K562 (cell line): ENCODE measurements at regions not wholly inside any gene's neighbourhood (a gene's known extent, or its start where the extent isn't known, plus 50 kb on each side); places are given as distances from the start of the nearest gene placed in this dataset.
A peak's percentile ranks its signal among the peaks of the same experiment; 100 is the strongest.

ENCODE experiments used
- ATAC-seq: fragments of 200-7000 bp; cut with Tn5 transposase; 3 replicates; pipeline ENCODE4 v1.9.1; 2020; ENCODE audit warnings: moderate library complexity
- BruUV-seq: library from RNA; stranded (reverse); fragments of 400-500 nt; replicated peaks from 2 replicates; lab custom pipeline; 2021; lab: Mats Ljungman, UMichigan
- CTCF ChIA-PET: fragments of 300-600 bp; formaldehyde crosslinking; extraction: SDS; loops from one replicate; lab custom pipeline; 2021; ENCODE audit warnings: low intra/inter-chr PET ratio; lab: Yijun Ruan, JAX
- POLR2A ChIA-PET: fragments of 300-600, 350-650 bp; sonication (Branson Sonifier 250); formaldehyde crosslinking; extraction: SDS; loops from one replicate; lab custom pipeline; 2021; ENCODE audit warnings: antibody characterized with exemption, inconsistent platforms; lab: Yijun Ruan, JAX
- DNase-seq, 4 experiments: peaks; one replicate each; pipeline versions ENCODE4 v3.0.0 to v3.0.0-alpha.2; 2011 to 2018; ENCODE audit warnings: low spot score in 3 of 4, mixed read lengths in 3 of 4; ENCODE audit errors: extremely low read depth in 1 of 4
- FAIRE-seq: peaks from 2 replicates; lab custom pipeline; 2011; peaks lifted over from hg19 to GRCh38; lab: Jason Lieb, UNC
- H2AFZ ChIP-seq: 2 replicates; pipeline ENCODE4 v1.6.0; 2011; ENCODE audit warnings: low read depth, low read length, control low read depth, inconsistent platforms
- H3K27ac ChIP-seq: fragments of 200-600 bp; 3 replicates; pipeline ENCODE4 v1.8.0; 2011; ENCODE audit warnings: low read depth, mild to moderate bottlenecking, control low read depth, inconsistent platforms, low read length, moderate library complexity, mixed read lengths; ENCODE audit errors: extremely low read depth
- H3K27me3 ChIP-seq, 2 experiments: fragments of 300-600 bp in 1 of 2; 2 replicates in 1 of 2; 3 replicates in 1 of 2; pipeline versions ENCODE4 v1.6.0 to v1.8.0; 2011; ENCODE audit warnings: inconsistent platforms in 2 of 2, low read length in 2 of 2, mild to moderate bottlenecking in 1 of 2, mixed read lengths in 1 of 2, moderate library complexity in 1 of 2; ENCODE audit not compliant: control insufficient read depth in 2 of 2, insufficient read depth in 2 of 2
- H3K36me3 ChIP-seq: fragments of 300-600 bp; 3 replicates; pipeline ENCODE4 v1.8.0; 2011; ENCODE audit warnings: mild to moderate bottlenecking, low read length, inconsistent platforms; ENCODE audit not compliant: control insufficient read depth, insufficient read depth
- H3K4me1 ChIP-seq, 2 experiments: fragments of 200-600 bp in 1 of 2; replicated peaks in 1 of 2; 2 replicates in 1 of 2; 3 replicates in 1 of 2; pipeline versions ENCODE4 v1.5.1 to v1.8.0; 2011; ENCODE audit warnings: inconsistent platforms in 2 of 2, low read length in 2 of 2, mild to moderate bottlenecking in 1 of 2, mixed read lengths in 1 of 2, moderate library complexity in 1 of 2; ENCODE audit not compliant: control insufficient read depth in 2 of 2, insufficient read depth in 2 of 2
- H3K4me2 ChIP-seq: 2 replicates; pipeline ENCODE4 v1.6.1; 2011; ENCODE audit warnings: low read length, control low read depth, inconsistent platforms, mixed read lengths; ENCODE audit not compliant: insufficient read depth
- H3K4me3 ChIP-seq: fragments of 200-600 bp; sonication (generic), shearing (Covaris generic); 2 replicates; pipeline ENCODE4 v1.5.1; 2016; ENCODE audit warnings: control low read depth, inconsistent platforms
- H3K79me2 ChIP-seq: fragments of 200-600 bp; 3 replicates; pipeline ENCODE4 v1.8.0; 2011; ENCODE audit warnings: low read length, inconsistent platforms; ENCODE audit not compliant: control insufficient read depth, insufficient read depth
- H3K9ac ChIP-seq, 2 experiments: 2 replicates each; pipeline versions ENCODE4 v1.6.0 to v1.6.1; 2011; ENCODE audit warnings: low read depth in 2 of 2, low read length in 2 of 2, control low read depth in 1 of 2, inconsistent platforms in 1 of 2, mild to moderate bottlenecking in 1 of 2, mixed read lengths in 1 of 2; ENCODE audit not compliant: insufficient read depth in 1 of 2
- H3K9me1 ChIP-seq: one replicate; pipeline ENCODE4 v1.6.0; 2011; ENCODE audit warnings: inconsistent platforms, mild to moderate bottlenecking, low read length, moderate library complexity; ENCODE audit not compliant: control insufficient read depth, insufficient read depth
- H3K9me3 ChIP-seq: replicated peaks from 2 replicates; pipeline ENCODE4 v1.5.1; 2011; ENCODE audit warnings: low read depth, low read length, inconsistent platforms; ENCODE audit not compliant: control insufficient read depth, insufficient read depth
- H4K20me1 ChIP-seq: replicated peaks from 2 replicates; pipeline ENCODE4 v1.6.1; 2011; ENCODE audit warnings: low read length, inconsistent platforms, mixed read lengths; ENCODE audit not compliant: control insufficient read depth, insufficient read depth
- ATF6 ChIP-seq: sonication (generic); formaldehyde crosslinking; IDR thresholded peaks from 2 replicates; pipeline ENCODE4 v1.4.0; 2020; ENCODE audit warnings: mild to moderate bottlenecking, missing genetic modification reagents
- C11orf30 ChIP-seq: fragments of 450-650 bp; IDR thresholded peaks from 2 replicates; pipeline ENCODE4 v1.6.1; 2016; ENCODE audit warnings: low read depth, mild to moderate bottlenecking
- CTCF ChIP-seq, 3 experiments: IDR thresholded peaks in 2 of 3; conservative IDR thresholded peaks in 1 of 3; 2 replicates each; pipeline ENCODE4 v1.5.1; 2011 to 2012; ENCODE audit warnings: low read length in 3 of 3, mild to moderate bottlenecking in 3 of 3, control low read depth in 2 of 3, improper control_type of control experiment in 1 of 3, inconsistent platforms in 1 of 3, low read depth in 1 of 3, mixed read lengths in 1 of 3, moderate library complexity in 1 of 3; ENCODE audit not compliant: insufficient read depth in 2 of 3
- E2F3 ChIP-seq: fragments of 250-450 bp; sonication (Bioruptor Pico); IDR thresholded peaks from 2 replicates; pipeline ENCODE4 v1.4.0; 2020; ENCODE audit warnings: mild to moderate bottlenecking
- ELF2 ChIP-seq: fragments of 250-450 bp; sonication (Bioruptor Pico); IDR thresholded peaks from 2 replicates; pipeline ENCODE4 v1.5.0; 2021; ENCODE audit warnings: mild to moderate bottlenecking
- ELF4 ChIP-seq: fragments of 450-650 bp; formaldehyde crosslinking; IDR thresholded peaks from 2 replicates; pipeline ENCODE4 v1.4.0; 2022; ENCODE audit warnings: missing genetic modification characterization
- KDM2B ChIP-seq: fragments of 250-450 bp; sonication (Bioruptor Pico); IDR thresholded peaks from 2 replicates; pipeline ENCODE4 v1.8.0; 2021; ENCODE audit warnings: mild to moderate bottlenecking, moderate library complexity
- MAFF ChIP-seq: IDR thresholded peaks from 2 replicates; pipeline ENCODE4 v1.6.1; 2012; ENCODE audit warnings: low read length, improper control_type of control experiment
- MAFG ChIP-seq: fragments of 450-650 bp; conservative IDR thresholded peaks from 2 replicates; pipeline ENCODE4 v1.6.1; 2016; ENCODE audit warnings: missing genetic modification characterization, missing compliant biosample characterization
- MAFK ChIP-seq: IDR thresholded peaks from 2 replicates; pipeline ENCODE4 v1.6.1; 2011; ENCODE audit warnings: low read length, improper control_type of control experiment
- NCOA6 ChIP-seq: fragments of 450-650 bp; IDR thresholded peaks from 2 replicates; pipeline ENCODE4 v1.6.1; 2017; ENCODE audit warnings: mild to moderate bottlenecking
- NFYB ChIP-seq: IDR thresholded peaks from 2 replicates; pipeline ENCODE4 v1.6.1; 2011; ENCODE audit warnings: mild to moderate bottlenecking, moderate library complexity; ENCODE audit not compliant: insufficient read length; ENCODE audit errors: extremely low read depth
- PCBP1 ChIP-seq: fragments of 200-400 bp; formaldehyde crosslinking; IDR thresholded peaks from 2 replicates; pipeline ENCODE4 v1.6.1; 2018; ENCODE audit warnings: mild to moderate bottlenecking, low read depth, low read length; ENCODE audit not compliant: poor library complexity, severe bottlenecking
- PTTG1 ChIP-seq: fragments of 450-650 bp; IDR thresholded peaks from 2 replicates; pipeline ENCODE4 v1.6.1; 2016; ENCODE audit warnings: low read depth, mild to moderate bottlenecking, missing genetic modification characterization, missing compliant biosample characterization
- RFX1 ChIP-seq: fragments of 450-650 bp; IDR thresholded peaks from 2 replicates; pipeline ENCODE4 v1.6.1; 2016; ENCODE audit warnings: mild to moderate bottlenecking, moderate library complexity
- THRAP3 ChIP-seq: fragments of 450-650 bp; IDR thresholded peaks from 2 replicates; pipeline ENCODE4 v1.6.1; 2016; ENCODE audit warnings: mild to moderate bottlenecking, inconsistent platforms, borderline replicate concordance
- U2AF2 ChIP-seq: fragments of 200-400 bp; formaldehyde crosslinking; optimal IDR thresholded peaks from 2 replicates; pipeline ENCODE3; 2017; ENCODE audit warnings: low read depth, mild to moderate bottlenecking, low read length
- ZNF316 ChIP-seq: fragments of 450-650 bp; IDR thresholded peaks from 2 replicates; pipeline ENCODE4 v1.6.1; 2016
- WGBS: fragments of 100-300 bp; shearing (Covaris generic); methylation state at CpG from one replicate; pipeline ENCODE4 v1.1.6; 2016; ENCODE audit warnings: low coverage, mixed read lengths; ENCODE audit not compliant: insufficient coverage; ENCODE audit errors: missing lambda C conversion rate; 5-methylcytosine and 5-hydroxymethylcytosine counted together
- in situ Hi-C: fragments of 300-500 bp; cut with MboI; formaldehyde crosslinking; loops from 4 replicates; pipeline ENCODE4 v1.15.0; 2018; ENCODE audit warnings: inconsistent platforms, mixed read lengths
- intact Hi-C: fragments of 100-400 bp; cut with micrococcal nuclease; formaldehyde crosslinking; loops from 2 replicates; pipeline ENCODE4 v1.14.2; 2022
- TF ChIP-seq, protein P1 (sequence below): sonication (generic); formaldehyde crosslinking; IDR thresholded peaks from 2 replicates; pipeline ENCODE4 v1.8.1; 2023; ENCODE audit warnings: mild to moderate bottlenecking, missing genetic modification reagents

DNA sequence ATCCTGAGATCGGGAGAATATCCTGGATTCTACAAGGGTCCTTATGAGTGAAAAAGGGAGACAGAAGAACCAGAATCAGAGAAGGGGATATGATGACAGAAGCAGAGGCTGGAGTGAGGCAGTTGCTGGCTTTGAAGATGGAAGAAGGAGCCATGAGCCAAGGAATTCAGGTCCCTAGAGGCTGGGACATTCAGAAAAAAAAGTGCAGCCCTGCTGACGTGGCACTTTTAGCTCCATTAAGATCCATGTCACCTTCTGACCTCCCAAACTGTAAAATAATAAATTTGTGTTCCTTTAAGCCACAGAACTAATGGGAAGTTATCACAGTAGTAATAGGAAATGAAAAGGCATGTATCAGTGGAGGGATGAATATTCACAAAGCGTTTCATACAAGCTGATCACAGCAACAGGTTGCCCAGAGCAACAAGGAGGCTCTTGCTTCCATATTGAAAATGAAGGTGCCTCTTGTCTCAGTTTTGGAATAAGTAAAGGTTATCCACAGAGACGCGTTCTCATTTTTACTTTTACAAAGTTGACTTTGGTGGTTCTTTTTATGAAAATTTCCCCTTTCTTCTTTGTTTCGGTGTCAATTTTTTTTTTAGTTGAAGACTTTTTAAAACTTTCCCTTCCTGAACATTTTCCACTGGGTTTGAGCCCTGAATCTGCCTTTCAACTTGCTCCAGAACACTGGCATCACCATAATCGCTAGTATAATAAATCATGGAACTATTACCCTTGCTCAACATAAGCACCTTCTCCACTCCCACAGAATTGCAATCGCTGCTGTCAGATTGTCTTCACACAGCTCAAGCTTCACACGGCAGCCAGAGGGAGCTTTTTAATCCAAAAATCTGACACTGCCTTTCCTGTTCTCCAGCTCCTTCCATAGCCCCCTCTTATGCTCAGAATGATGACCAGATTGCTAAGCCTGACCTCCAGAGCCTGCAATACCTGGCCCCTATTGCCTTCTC is 127.6 kb upstream of the RBPJ start:
- ChIA-PET POLR2A (interaction anchor here (0.6 kb wide), 1 partner anchor 9 kb away, joined by 4 read pairs; no protein-coding TSS in a partner anchor), CTCF (no interaction called here)
- Histone ChIP-seq H3K27me3 (peaks cover 0 to 9% of the 10 kb centered on the region in 2 experiments; a peak in 1 of 5 replicates), H3K4me2 (no peak overlapping the region), H3K79me2 (no peaks in the 10 kb centered on the region), H2AFZ (no peak overlapping the region), H3K36me3 (no peaks in the 10 kb centered on the region), H3K27ac (no peak overlapping the region), H3K9me1 (no peaks in the 10 kb centered on the region), H4K20me1 (no peaks in the 10 kb centered on the region), H3K4me1 (no peaks in the 10 kb centered on the region), H3K9ac (no peak overlapping the region), H3K9me3 (no peaks in the 10 kb centered on the region), H3K4me3 (no peak overlapping the region)
- WGBS, result under 1% methylated on average over 9 of the region's 9 CpGs
- ATAC-seq (no peak), FAIRE-seq (no peak), DNase-seq (no peak)
- BruUV-seq, result no TSS peak
- intact Hi-C loops, result no loop called here
- in situ Hi-C loops, result no loop called here
- TF ChIP-seq C11orf30, result peak; percentile 82
- TF ChIP-seq ELF2, result no peak
- TF ChIP-seq NCOA6, result no peak
- peak; percentile 88 for TF ChIP-seq MAFK
- no peak for TF ChIP-seq NFYB
- TF ChIP-seq PTTG1 (tag), result no peak
- no peak for TF ChIP-seq ATF6 (CRISPR knock-in tag)
- no peak for TF ChIP-seq E2F3
- no peak for TF ChIP-seq ELF4 (CRISPR knock-in tag)
- TF ChIP-seq, protein P1, sequence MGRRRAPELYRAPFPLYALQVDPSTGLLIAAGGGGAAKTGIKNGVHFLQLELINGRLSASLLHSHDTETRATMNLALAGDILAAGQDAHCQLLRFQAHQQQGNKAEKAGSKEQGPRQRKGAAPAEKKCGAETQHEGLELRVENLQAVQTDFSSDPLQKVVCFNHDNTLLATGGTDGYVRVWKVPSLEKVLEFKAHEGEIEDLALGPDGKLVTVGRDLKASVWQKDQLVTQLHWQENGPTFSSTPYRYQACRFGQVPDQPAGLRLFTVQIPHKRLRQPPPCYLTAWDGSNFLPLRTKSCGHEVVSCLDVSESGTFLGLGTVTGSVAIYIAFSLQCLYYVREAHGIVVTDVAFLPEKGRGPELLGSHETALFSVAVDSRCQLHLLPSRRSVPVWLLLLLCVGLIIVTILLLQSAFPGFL (CRISPR knock-in tag), result no peak
- peak; percentile 86 for TF ChIP-seq ZNF316
- TF ChIP-seq THRAP3, result no peak
- TF ChIP-seq PCBP1, result no peak
- no peak for TF ChIP-seq KDM2B (CRISPR knock-in tag)
- TF ChIP-seq MAFG (tag), result peak; percentile 82
- TF ChIP-seq MAFF, result peak; percentile 81
- no peak for TF ChIP-seq CTCF (IDR thresholded peaks at IDR 0.05 in 2 of 3, conservative IDR thresholded peaks at IDR 0.05 in 1 of 3; ENCODE audit: insufficient read depth in 2 of 3, low read depth in 1 of 3, low read length in 3 of 3)
- peak; percentile 28 for TF ChIP-seq RFX1
- no peak for TF ChIP-seq U2AF2
